Left lung (tissue), 4 donors: ENCODE measurements at regions not wholly inside any gene's neighbourhood (a gene's known extent, or its start where the extent isn't known, plus 50 kb on each side); places are given as distances from the start of the nearest gene placed in this dataset.

Source experiments
- ATAC-seq: fragments of 200-7000 bp; cut with Tn5 transposase; one replicate; pipeline ENCODE4 v1.9.1; 2020; ENCODE audit warnings: moderate library complexity
- DNase-seq, 4 donors: peaks; one replicate each; pipeline ENCODE4 v3.0.0-alpha.2; 2013 to 2020
- H3K27ac ChIP-seq, 2 donors: fragments of 200-600 bp; sonication (generic) in 1 of 2; one replicate each; pipeline versions ENCODE4 v1.5.0 to v1.8.0; 2020 to 2021
- H3K27me3 ChIP-seq, 2 donors: fragments of 200-600 bp; sonication (generic) in 1 of 2; one replicate each; pipeline versions ENCODE4 v1.5.0 to v1.8.0; 2020 to 2021
- H3K36me3 ChIP-seq, 2 donors: fragments of 200-600 bp; sonication (generic) in 1 of 2; one replicate each; pipeline versions ENCODE4 v1.5.0 to v1.8.0; 2020 to 2021
- H3K4me1 ChIP-seq, 2 donors: fragments of 200-600 bp; one replicate each; pipeline ENCODE4 v1.8.0; 2021
- H3K4me3 ChIP-seq, 2 donors: fragments of 200-600 bp; sonication (generic) in 1 of 2; one replicate each; pipeline versions ENCODE4 v1.5.0 to v1.8.0; 2020 to 2021; ENCODE audit warnings: mild to moderate bottlenecking in 1 of 2
- H3K9me3 ChIP-seq, 2 donors: fragments of 200-600 bp; sonication (generic) in 1 of 2; one replicate each; pipeline versions ENCODE4 v1.5.0 to v1.8.0; 2020 to 2021
- CTCF ChIP-seq, 2 donors: fragments of 200-600 bp; sonication (generic) in 1 of 2; IDR thresholded peaks; one replicate each; pipeline versions ENCODE4 v1.5.0 to v1.8.0; 2021; ENCODE audit warnings: antibody characterized with exemption in 2 of 2
- intact Hi-C, 2 donors: fragments of 100-400 bp; cut with DNase I; formaldehyde crosslinking; loops; one replicate each; pipeline versions ENCODE4 v1.11.2 to v1.14.2; 2022
- donor health status: DM: no; HTN: yes; CAD: no.
- donor health status: DM: no; HTN: no; CAD: no.

DNA sequence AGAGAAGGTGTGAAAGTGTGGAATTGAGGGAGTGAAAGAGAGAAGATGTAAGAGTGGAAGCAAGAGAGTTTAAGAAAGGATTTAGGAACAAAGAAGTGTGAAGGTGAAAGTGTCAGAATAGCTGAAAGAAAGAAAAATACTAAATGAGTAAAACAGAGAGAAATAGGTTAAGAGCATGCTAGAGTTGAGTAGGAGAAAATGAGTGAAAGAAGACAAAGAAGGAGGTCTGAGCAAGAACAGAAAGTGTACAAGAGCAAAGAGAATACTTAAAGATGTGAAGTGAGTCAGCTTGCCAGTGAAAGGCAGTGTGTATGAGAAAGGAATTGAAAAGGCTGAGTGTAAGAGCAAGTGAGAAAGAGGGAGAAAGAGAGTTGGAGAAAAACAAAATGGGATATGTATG is 348.8 kb upstream of the BCHE start:
- TF ChIP-seq CTCF (IDR thresholded peaks at IDR 0.05): no peak
- H3K9me3 ChIP-seq: no peaks in the 10 kb centered on the region
- no peak overlapping the region for H3K27ac ChIP-seq
- H3K36me3 ChIP-seq: no peaks in the 10 kb centered on the region
- no peaks in the 10 kb centered on the region for H3K27me3 ChIP-seq
- ATAC-seq: no peak
- DNase-seq: no peak
- intact Hi-C loops: no loop called here
- no peak overlapping the region for H3K4me3 ChIP-seq
- no peaks in the 10 kb centered on the region for H3K4me1 ChIP-seq

GRCh38 chr3:166177130-166177529 is 339.9 kb upstream of the BCHE start:
- H3K9me3 ChIP-seq: peaks cover 0 to 3% of the 10 kb centered on the region in 2 donors
- no peak for DNase-seq
- intact Hi-C loops: no loop called here
- no peak overlapping the region for H3K27ac ChIP-seq
- H3K4me3 ChIP-seq: no peak overlapping the region
- no peaks in the 10 kb centered on the region for H3K36me3 ChIP-seq
- ATAC-seq: no peak
- H3K4me1 ChIP-seq: no peaks in the 10 kb centered on the region
- no peak for TF ChIP-seq CTCF (IDR thresholded peaks at IDR 0.05)
- H3K27me3 ChIP-seq: no peaks in the 10 kb centered on the region

GRCh38 chr3:166171695-166172094 is 334.5 kb upstream of the BCHE start:
- no peak for DNase-seq

GRCh38 chr3:166169681-166170080 is 332.5 kb upstream of the BCHE start:
- no peaks in the 10 kb centered on the region for H3K4me1 ChIP-seq
- DNase-seq: no peak
- ATAC-seq: no peak
- no peak for TF ChIP-seq CTCF (IDR thresholded peaks at IDR 0.05)
- no peak overlapping the region for H3K4me3 ChIP-seq
- no peak overlapping the region for H3K27ac ChIP-seq
- H3K36me3 ChIP-seq: no peaks in the 10 kb centered on the region
- intact Hi-C loops: no loop called here
- no peaks in the 10 kb centered on the region for H3K27me3 ChIP-seq
- H3K9me3 ChIP-seq: peaks cover 0 to 3% of the 10 kb centered on the region in 2 donors

More at GRCh38 chr3:166171695-166172094, 334.5 kb upstream of the BCHE start:
- H3K27me3 ChIP-seq: no peaks in the 10 kb centered on the region
- no peak overlapping the region for H3K4me3 ChIP-seq
- no peak for ATAC-seq
- no peak for TF ChIP-seq CTCF (IDR thresholded peaks at IDR 0.05)
- peaks cover 0 to 3% of the 10 kb centered on the region in 2 donors for H3K9me3 ChIP-seq
- no peaks in the 10 kb centered on the region for H3K4me1 ChIP-seq
- intact Hi-C loops: no loop called here
- H3K36me3 ChIP-seq: no peaks in the 10 kb centered on the region
- H3K27ac ChIP-seq: no peak overlapping the region

DNA sequence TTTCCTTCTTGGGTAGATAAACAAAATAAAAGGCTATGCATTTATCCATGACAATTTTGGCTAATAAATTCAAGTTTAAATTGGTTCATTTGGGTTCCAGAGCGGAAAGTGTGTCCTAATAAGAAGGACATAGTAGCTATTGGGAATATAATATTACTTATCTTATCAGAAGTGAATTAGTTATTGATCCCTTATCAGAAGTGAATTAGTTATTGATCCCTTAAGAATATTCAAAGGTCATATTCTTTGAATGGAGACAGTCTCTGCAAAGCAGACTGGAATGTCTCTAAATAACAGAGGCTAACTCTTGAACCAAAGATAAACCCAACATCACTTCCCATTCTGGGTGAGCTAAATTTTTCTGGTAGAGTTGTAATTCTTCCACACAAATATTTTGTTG is 290.7 kb upstream of the BCHE start:
- no peak overlapping the region for H3K27ac ChIP-seq
- no peaks in the 10 kb centered on the region for H3K4me1 ChIP-seq
- H3K36me3 ChIP-seq: no peaks in the 10 kb centered on the region
- TF ChIP-seq CTCF (IDR thresholded peaks at IDR 0.05): no peak
- no peak overlapping the region for H3K4me3 ChIP-seq
- no peak for ATAC-seq
- H3K9me3 ChIP-seq: peaks cover 0 to 4% of the 10 kb centered on the region in 2 donors
- no peaks in the 10 kb centered on the region for H3K27me3 ChIP-seq
- intact Hi-C loops: no loop called here
- DNase-seq: no peak
